K562 (cell line): ENCODE measurements at regions not wholly inside any gene's neighbourhood (a gene's known extent, or its start where the extent isn't known, plus 50 kb on each side); places are given as distances from the start of the nearest gene placed in this dataset.

Experiments used
- MAX ChIP-seq: sonication (generic); formaldehyde crosslinking; IDR thresholded peaks from 2 replicates; pipeline ENCODE4 v1.9.0; 2022; ENCODE audit warnings: mild to moderate bottlenecking, missing genetic modification reagents
- ZNF324 ChIP-seq: fragments of 250-450 bp; sonication (Bioruptor Pico); IDR thresholded peaks from 2 replicates; pipeline ENCODE4 v1.4.0; 2020; ENCODE audit warnings: mild to moderate bottlenecking

DNA sequence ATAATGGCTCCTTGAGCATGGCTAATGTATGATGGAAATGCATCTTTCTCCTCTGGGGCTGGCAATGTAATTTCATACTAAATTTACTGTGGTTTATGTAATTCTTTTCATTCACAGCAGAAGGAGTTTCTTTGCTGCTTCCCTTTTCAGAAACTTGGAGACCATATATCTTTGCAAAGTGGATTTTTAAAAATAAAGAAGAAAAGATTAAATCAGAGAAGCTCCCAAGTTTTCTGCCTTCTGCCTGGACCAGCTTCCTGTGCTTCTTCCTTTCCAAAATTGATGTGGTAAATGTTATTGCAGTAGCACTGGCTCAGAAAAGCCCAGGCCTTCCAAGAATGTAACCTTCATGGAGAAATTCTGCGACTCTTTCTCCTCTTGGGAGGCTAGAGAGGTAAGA, 300.1 kb upstream of the NCAM1 start:
- no peak for TF ChIP-seq MAX (CRISPR knock-in tag)
- TF ChIP-seq ZNF324 (CRISPR knock-in tag), result no peak
